GM18502 (cell line): ENCODE measurements at regions not wholly inside any gene's neighbourhood (a gene's known extent, or its start where the extent isn't known, plus 50 kb on each side); places are given as distances from the start of the nearest gene placed in this dataset.

Experiments
- ATAC-seq: cut with Tn5 transposase; IDR thresholded peaks from one replicate; pipeline ENCODE4 v1.9.1; 2021; ENCODE audit warnings: mild to moderate bottlenecking; ENCODE audit not compliant: unreplicated experiment, poor library complexity

DNA sequence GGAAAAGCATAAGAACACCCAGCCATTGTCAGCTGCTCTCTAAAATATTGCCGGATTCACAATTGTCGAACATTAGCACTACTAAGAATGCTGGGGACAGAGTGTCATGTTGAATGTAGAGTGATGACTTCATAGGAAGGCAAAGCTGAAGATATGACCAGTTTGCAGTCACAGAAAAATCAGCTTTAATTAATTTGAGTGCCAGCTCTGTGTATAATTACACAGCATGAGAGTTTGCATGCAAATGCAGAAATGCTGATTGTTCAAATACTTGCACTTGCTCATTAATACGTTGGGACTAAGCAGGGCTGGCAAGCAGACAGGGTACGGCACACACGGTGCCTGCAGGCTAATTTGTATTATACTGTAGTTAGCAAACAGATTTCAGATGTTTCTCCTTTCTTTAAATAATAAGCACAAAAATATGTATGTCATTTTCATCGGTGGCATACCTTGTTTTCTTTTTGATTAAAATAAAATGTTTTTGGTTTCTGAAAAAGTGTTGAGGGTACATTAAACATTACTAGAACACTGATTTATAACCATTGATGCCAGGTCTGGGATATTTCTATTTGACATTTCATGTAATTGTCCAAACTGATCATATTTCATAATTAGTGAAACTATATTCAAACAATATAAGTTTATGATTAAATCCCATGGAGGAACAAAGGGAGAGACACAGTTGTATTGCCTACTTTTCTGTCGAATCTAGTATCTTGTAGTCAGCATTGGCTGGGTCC is 99.8 kb upstream of the ADGRL2 start:
- no peak for ATAC-seq

DNA sequence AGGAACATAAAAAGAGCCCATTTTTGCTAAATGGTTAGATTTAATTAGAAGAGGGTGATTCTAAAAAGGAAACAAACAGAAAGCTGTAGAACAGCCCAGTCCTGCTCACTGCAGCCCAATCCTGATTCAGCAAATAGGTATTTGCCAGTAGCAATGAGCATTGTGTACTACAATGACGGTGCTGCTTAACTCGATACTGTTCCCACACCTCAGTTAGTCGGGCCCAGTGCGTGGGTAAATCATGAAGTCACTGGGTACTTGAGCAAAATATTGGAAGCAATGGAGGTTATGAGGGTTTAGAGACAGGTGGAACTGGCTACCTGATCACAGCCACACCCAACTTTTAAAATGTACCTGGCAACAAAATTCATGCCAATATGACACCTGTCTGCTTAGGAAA is 101.5 kb upstream of the ADGRL2 start:
- ATAC-seq, result no peak

- ATAC-seq, result no peak
Observed at GRCh38 chr1:81695741-81696140, 105.0 kb upstream of the ADGRL2 start.

- ATAC-seq, result no peak
Observed at GRCh38 chr1:81693316-81693715, 107.4 kb upstream of the ADGRL2 start.

DNA sequence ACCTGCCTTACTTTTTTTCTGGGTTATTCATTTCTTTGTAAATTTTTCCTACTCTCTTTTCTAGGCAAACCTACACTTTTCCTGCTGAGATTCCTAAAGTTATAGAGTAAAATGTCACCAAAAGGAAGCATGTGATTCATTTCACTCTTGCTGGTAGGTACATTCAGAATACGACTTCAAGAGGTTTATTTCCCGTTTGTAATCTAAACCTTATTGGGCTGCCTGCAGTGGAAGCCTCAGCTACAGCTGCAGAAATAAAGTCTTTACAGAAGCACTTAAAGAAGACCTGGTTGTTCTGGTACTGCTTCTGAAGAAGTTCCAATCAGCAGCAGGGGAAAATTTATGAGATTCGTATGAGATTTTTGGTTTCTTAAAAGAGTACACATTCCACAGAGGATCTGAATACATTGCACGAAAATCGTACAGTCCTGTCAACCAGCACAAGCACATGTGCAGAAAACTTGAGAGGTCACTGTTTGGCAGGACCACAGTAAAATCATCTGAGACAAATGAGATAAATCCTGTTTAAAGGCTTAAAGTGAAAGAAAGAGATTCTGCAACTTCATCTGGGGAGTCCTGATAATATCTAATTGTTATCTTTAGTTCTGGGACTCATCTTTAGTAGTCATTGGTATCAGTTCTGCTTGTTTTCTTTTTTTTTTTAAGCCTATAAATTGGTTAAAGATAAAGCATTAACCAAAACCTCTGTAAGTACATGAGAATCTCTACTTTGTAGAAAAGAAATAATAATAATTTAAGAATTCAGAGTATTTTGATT is 109.9 kb upstream of the ADGRL2 start:
- no peak for ATAC-seq

- no peak for ATAC-seq
Observed at GRCh38 chr1:81689531-81689941, 111.2 kb upstream of the ADGRL2 start.

DNA sequence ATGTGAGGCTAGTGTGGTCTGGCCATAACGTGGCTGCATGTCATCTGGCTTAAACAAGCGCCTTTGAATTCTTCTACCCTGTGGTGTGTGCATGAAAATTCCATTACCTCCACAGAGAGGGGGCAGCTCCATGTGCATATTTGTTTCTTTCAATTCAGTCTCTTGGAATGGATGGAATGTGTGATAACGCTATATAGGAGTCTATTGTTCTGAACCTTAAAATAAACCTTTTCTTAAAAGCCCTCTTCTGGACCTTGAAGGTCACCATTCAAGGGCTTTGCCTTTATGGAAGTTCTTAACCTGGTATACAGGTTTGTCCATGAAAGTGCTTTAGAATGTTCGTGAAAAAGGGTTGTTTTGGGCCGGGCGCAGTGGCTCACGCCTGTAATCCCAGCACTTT is 118.2 kb upstream of the ADGRL2 start:
- ATAC-seq, result no peak

- no peak for ATAC-seq
Observed at GRCh38 chr1:81681601-81682266, 119.0 kb upstream of the ADGRL2 start.

GRCh38 chr1:81681114-81681513 is 119.6 kb upstream of the ADGRL2 start:
- no peak for ATAC-seq

DNA sequence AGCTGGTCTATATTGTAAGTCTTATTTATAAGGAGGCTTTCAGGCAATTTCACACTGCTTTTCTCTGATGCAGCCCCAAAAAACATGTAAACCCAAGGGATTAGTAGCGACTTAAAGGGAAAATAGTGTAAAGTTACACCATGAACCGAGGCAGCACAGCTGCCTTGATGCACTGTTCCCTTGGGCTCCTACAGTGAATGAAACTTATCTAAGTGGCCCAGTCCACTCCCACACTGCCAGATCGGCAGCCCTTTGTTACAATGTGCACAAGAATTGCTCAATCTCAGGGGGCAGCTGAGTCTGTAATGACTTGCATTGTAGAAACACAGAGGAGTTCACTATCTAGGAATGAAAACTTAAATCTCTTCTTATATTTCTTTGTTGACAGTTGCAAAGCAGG is 120.8 kb upstream of the ADGRL2 start:
- ATAC-seq, result no peak

DNA sequence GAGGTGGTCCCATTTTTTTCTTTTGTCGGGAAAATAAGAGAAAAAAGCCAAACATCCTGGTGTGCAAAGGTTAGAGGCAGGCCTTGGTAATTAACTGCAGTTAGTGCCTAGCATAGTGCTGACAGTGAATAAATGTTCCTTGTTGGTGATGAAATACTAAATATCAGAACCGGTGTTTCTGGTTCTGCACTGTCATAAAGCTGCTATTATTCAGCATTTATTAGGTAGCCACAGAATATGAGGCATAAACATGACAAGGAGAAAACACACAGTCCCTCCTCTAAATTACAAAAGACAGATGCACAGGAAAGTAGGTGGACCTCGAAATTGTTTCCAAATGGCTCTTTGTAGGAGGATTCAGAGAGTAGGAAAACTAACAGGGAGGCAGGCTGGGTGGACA is 122.0 kb upstream of the ADGRL2 start:
- ATAC-seq, result no peak

DNA sequence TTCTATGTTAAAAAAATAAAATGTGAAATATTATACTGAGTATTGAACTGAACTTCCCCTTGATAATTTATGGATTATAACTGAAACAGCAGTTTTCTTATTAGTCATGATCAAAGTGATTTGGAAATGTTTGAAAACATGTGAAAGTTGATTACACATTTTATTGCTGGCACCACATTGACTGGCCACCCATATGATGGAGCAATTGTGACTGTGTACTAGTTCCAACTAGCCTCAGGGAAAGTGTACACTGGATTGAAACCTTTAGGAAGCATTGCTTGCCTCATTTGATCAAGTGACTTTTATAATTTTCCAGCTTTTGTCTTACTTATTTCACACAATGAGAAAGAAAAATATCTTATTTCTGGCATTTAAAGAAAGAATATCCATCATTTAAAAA is 128.0 kb upstream of the ADGRL2 start:
- no peak for ATAC-seq

GRCh38 chr1:81671038-81671437 is 129.7 kb upstream of the ADGRL2 start:
- ATAC-seq, result no peak

GRCh38 chr1:81670286-81670685 is 130.4 kb upstream of the ADGRL2 start:
- ATAC-seq, result no peak

- no peak for ATAC-seq
Observed at GRCh38 chr1:81666586-81666985, 134.1 kb upstream of the ADGRL2 start.

DNA sequence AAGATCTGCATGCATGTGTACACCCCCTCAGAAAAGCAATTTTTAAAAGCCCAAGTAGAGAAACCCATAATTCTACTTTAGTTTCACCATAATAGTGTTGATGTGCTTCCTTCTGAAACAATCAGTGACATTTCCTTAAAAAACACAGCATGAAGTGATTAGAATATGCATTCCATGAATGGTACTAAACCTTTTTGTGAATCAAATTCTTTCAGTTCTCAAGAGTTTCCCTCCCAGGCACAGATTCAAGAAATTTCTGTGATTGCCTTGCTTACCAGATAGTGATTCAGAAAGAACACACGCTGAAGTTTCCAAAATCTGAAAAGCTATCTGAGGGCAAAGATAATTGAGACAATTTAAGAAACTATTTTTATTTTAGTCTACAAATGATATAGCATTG is 136.4 kb upstream of the ADGRL2 start:
- no peak for ATAC-seq

GRCh38 chr1:81662913-81663526 is 137.7 kb upstream of the ADGRL2 start:
- ATAC-seq, result no peak

DNA sequence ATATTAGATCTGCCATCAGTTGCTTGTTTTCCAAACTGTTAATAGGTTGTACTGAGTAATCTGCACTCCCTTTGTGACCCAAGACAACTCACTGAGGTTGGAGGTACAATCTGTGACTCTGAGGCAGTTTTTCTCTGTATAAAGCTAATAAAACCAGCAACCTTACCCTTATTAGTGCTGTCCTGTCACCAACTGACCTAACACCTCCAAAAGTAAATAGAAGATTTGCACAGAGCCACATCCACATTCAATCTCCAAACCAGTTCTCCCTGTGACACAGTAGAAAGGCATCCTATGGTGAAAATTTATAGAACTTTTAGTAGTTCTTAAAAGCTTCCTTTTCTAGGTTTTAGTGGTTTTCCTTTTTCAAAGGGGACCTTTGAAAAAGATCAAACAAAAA is 140.4 kb upstream of the ADGRL2 start:
- no peak for ATAC-seq

DNA sequence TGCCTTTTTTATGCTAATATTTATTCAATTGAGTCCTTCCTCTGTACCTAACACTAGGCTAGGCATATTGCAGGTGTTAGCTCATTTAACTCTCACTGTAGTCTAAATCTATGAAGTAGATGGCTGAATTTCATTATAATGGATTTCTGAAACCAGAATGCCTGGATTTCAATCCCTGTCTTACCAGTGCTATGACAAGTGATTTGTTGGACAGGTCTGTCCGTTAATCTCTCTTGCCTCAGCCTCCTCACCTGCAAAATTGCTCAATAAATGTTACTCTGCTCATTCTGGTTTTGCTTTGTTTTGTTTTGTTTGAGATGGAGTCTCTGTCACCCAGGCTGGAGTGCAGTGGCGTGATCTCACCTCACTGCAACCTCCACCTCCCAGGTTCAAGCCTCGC is 146.1 kb upstream of the ADGRL2 start:
- no peak for ATAC-seq

DNA sequence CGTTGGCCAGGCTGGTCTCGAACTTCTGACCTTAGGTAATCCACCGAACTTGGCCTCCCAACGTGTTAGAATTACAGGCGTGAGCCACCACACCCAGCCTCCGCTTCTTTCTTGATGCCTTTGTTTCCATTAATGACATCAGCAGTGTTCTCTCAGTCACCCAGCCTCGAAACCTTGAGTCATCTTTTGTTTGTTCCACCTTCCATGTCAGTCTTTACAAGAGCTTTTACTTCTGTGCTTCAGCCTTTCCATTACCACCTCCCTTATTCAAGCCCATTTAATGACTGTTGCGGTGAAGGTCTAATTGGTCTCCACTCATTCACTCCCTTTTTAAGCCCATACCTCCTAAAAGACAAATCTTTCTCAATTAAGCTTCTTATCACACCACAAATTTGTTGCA is 146.6 kb upstream of the ADGRL2 start:
- ATAC-seq, result no peak

DNA sequence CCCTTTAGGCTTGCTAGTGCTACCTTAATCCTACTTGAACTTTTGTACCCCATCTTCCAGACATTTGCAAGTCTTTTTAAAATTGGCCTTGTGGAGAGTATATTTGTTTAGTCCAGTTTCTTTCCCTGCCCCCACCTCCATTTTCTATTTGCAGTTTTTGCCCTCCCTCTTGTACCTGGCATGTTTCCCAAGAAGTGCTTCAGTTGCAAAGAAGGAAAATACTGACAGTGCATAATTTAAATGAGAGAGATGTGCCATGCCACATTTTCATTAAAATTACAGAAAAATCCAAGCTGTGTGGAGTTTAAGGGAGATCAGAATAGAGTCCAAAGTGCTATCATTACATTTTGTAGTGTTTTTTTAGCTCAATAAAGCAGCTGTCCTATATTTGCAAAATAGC is 150.0 kb upstream of the ADGRL2 start:
- no peak for ATAC-seq
